IMR-90 (cell line): ENCODE measurements at regions not wholly inside any gene's neighbourhood (a gene's known extent, or its start where the extent isn't known, plus 50 kb on each side); places are given as distances from the start of the nearest gene placed in this dataset.
A peak's percentile ranks its signal among the peaks of the same experiment; 100 is the strongest.

ENCODE experiments used
- ATAC-seq: fragments of 200-7000 bp; cut with Tn5 transposase; 2 replicates; pipeline ENCODE4 v1.9.1; 2020; ENCODE audit warnings: low read depth, mild to moderate bottlenecking, moderate library complexity
- BruUV-seq: library from RNA; stranded (reverse); fragments of 400-500 nt; replicated peaks from 2 replicates; lab custom pipeline; 2021; lab: Mats Ljungman, UMichigan
- CTCF ChIA-PET: fragments of 300-600 bp; formaldehyde crosslinking; extraction: SDS; loops from one replicate; lab custom pipeline; 2021; ENCODE audit warnings: antibody characterized with exemption; lab: Yijun Ruan, JAX
- POLR2A ChIA-PET: fragments of 300-600 bp; sonication (Branson Sonifier 250); formaldehyde crosslinking; loops from one replicate; lab custom pipeline; 2022; ENCODE audit warnings: antibody characterized with exemption; ENCODE audit not compliant: unreplicated experiment; lab: Charles Lee
- DNase-seq: peaks from one replicate; pipeline ENCODE4 v3.0.0; 2013
- H2AFZ ChIP-seq: replicated peaks from 2 replicates; pipeline ENCODE3; 2013; ENCODE audit warnings: low read length, mild to moderate bottlenecking; ENCODE audit not compliant: poor library complexity
- H2AK5ac ChIP-seq: 2 replicates; pipeline ENCODE4 v1.6.1; 2013; ENCODE audit warnings: low read depth, low read length, inconsistent platforms
- H2AK9ac ChIP-seq: replicated peaks from 2 replicates; pipeline ENCODE3; 2013; ENCODE audit warnings: mild to moderate bottlenecking, low read depth, low read length, moderate library complexity; ENCODE audit not compliant: poor library complexity
- H2BK120ac ChIP-seq: 2 replicates; pipeline ENCODE4 v1.6.1; 2013; ENCODE audit warnings: low read depth, low read length, inconsistent platforms
- H2BK15ac ChIP-seq: 3 replicates; pipeline ENCODE4 v1.6.1; 2013; ENCODE audit warnings: low read depth, low read length, inconsistent platforms
- H2BK20ac ChIP-seq: 2 replicates; pipeline ENCODE4 v1.6.1; 2013; ENCODE audit warnings: low read depth, mild to moderate bottlenecking, inconsistent platforms, low read length, moderate library complexity
- H2BK5ac ChIP-seq: 2 replicates; pipeline ENCODE4 v1.6.1; 2013; ENCODE audit warnings: mild to moderate bottlenecking, low read depth, low read length, inconsistent platforms; ENCODE audit not compliant: poor library complexity, severe bottlenecking
- H3K14ac ChIP-seq: replicated peaks from 2 replicates; pipeline ENCODE4 v1.6.1; 2013; ENCODE audit warnings: low read depth, low read length, inconsistent platforms
- H3K18ac ChIP-seq: 2 replicates; pipeline ENCODE4 v1.6.1; 2013; ENCODE audit warnings: low read depth, low read length, control low read depth
- H3K23ac ChIP-seq: 2 replicates; pipeline ENCODE4 v1.6.1; 2013; ENCODE audit warnings: low read depth, low read length, inconsistent platforms
- H3K27ac ChIP-seq: 2 replicates; pipeline ENCODE4 v1.5.1; 2013; ENCODE audit warnings: mild to moderate bottlenecking, control low read depth, low read length; ENCODE audit not compliant: insufficient read depth
- H3K27me3 ChIP-seq: 2 replicates; pipeline ENCODE4 v1.6.1; 2013; ENCODE audit warnings: low read length; ENCODE audit not compliant: control insufficient read depth, insufficient read depth
- H3K36me3 ChIP-seq: 2 replicates; pipeline ENCODE4 v1.6.1; 2013; ENCODE audit warnings: low read length, mixed read lengths; ENCODE audit not compliant: control insufficient read depth, insufficient read depth
- H3K4ac ChIP-seq: 2 replicates; pipeline ENCODE4 v1.6.1; 2013; ENCODE audit warnings: low read depth, low read length, inconsistent platforms
- H3K4me1 ChIP-seq: 2 replicates; pipeline ENCODE4 v1.6.1; 2013; ENCODE audit warnings: low read length, mixed read lengths; ENCODE audit not compliant: control insufficient read depth, insufficient read depth
- H3K4me2 ChIP-seq: 2 replicates; pipeline ENCODE4 v1.6.1; 2013; ENCODE audit warnings: low read depth, mild to moderate bottlenecking, control low read depth, low read length, moderate library complexity
- H3K4me3 ChIP-seq: 2 replicates; pipeline ENCODE4 v1.5.1; 2013; ENCODE audit warnings: low read depth, mild to moderate bottlenecking, control low read depth, low read length, moderate library complexity; ENCODE audit not compliant: insufficient read depth
- H3K56ac ChIP-seq: 2 replicates; pipeline ENCODE4 v1.6.1; 2013; ENCODE audit warnings: low read length, inconsistent platforms; ENCODE audit not compliant: insufficient read depth; ENCODE audit errors: extremely low read depth
- H3K79me1 ChIP-seq, 2 experiments: 2 replicates each; pipeline ENCODE4 v1.6.1; 2013; ENCODE audit warnings: low read length in 2 of 2, inconsistent platforms in 1 of 2, low read depth in 1 of 2
- H3K9ac ChIP-seq: 2 replicates; pipeline ENCODE4 v1.6.1; 2013; ENCODE audit warnings: low read depth, low read length, control low read depth
- H3K9me1 ChIP-seq: 2 replicates; pipeline ENCODE4 v1.6.1; 2013; ENCODE audit warnings: low read length, inconsistent platforms; ENCODE audit not compliant: insufficient read depth
- H3K9me3 ChIP-seq: 2 replicates; pipeline ENCODE4 v1.6.1; 2013; ENCODE audit warnings: low read length; ENCODE audit not compliant: control insufficient read depth, insufficient read depth
- H4K20me1 ChIP-seq: 2 replicates; pipeline ENCODE4 v1.6.1; 2013; ENCODE audit warnings: low read length, inconsistent platforms; ENCODE audit not compliant: insufficient read depth
- H4K5ac ChIP-seq: 2 replicates; pipeline ENCODE4 v1.6.1; 2013; ENCODE audit warnings: mild to moderate bottlenecking, low read depth, low read length, control low read depth
- H4K8ac ChIP-seq, 2 experiments: 2 replicates each; pipeline ENCODE4 v1.6.1; 2013; ENCODE audit warnings: low read depth in 2 of 2, low read length in 2 of 2, control low read depth in 1 of 2, inconsistent platforms in 1 of 2
- H4K91ac ChIP-seq: 2 replicates; pipeline ENCODE4 v1.6.1; 2013; ENCODE audit warnings: low read depth, low read length, inconsistent platforms; ENCODE audit not compliant: insufficient read depth
- BHLHE40 ChIP-seq: fragments of 150-350 bp; IDR thresholded peaks from 2 replicates; pipeline ENCODE4 v1.6.1; 2016; ENCODE audit warnings: mild to moderate bottlenecking, low read depth, low read length
- CEBPB ChIP-seq: IDR thresholded peaks from 2 replicates; pipeline ENCODE4 v1.6.1; 2012; ENCODE audit warnings: low read depth, low read length, improper control_type of control experiment
- CHD1 ChIP-seq: IDR thresholded peaks from 2 replicates; pipeline ENCODE4 v1.6.1; 2012; ENCODE audit warnings: low read depth, low read length, improper control_type of control experiment
- FOS ChIP-seq: fragments of 150-350 bp; IDR thresholded peaks from 2 replicates; pipeline ENCODE4 v1.6.1; 2016; ENCODE audit warnings: low read depth, low read length
- MAFK ChIP-seq: IDR thresholded peaks from 2 replicates; pipeline ENCODE4 v1.6.1; 2012; ENCODE audit warnings: low read depth, low read length, improper control_type of control experiment
- MAZ ChIP-seq: IDR thresholded peaks from 2 replicates; pipeline ENCODE4 v1.6.1; 2012; ENCODE audit warnings: low read depth, mild to moderate bottlenecking, low read length, improper control_type of control experiment, moderate library complexity, borderline replicate concordance
- MXI1 ChIP-seq: IDR thresholded peaks from 2 replicates; pipeline ENCODE4 v1.6.1; 2012; ENCODE audit warnings: low read depth, mild to moderate bottlenecking, low read length, moderate library complexity, borderline replicate concordance
- NFE2L2 ChIP-seq: fragments of 150-350 bp; IDR thresholded peaks from 2 replicates; pipeline ENCODE4 v1.6.1; 2016; ENCODE audit warnings: low read depth, mild to moderate bottlenecking, low read length
- POLR2A ChIP-seq: IDR thresholded peaks from 2 replicates; pipeline ENCODE4 v1.6.1; 2012; ENCODE audit warnings: mild to moderate bottlenecking, low read depth, low read length
- RAD21 ChIP-seq: IDR thresholded peaks from 2 replicates; pipeline ENCODE4 v1.6.1; 2012; ENCODE audit warnings: low read length, improper control_type of control experiment
- RCOR1 ChIP-seq: IDR thresholded peaks from 2 replicates; pipeline ENCODE4 v1.6.1; 2012; ENCODE audit warnings: mild to moderate bottlenecking, low read length, improper control_type of control experiment; ENCODE audit not compliant: insufficient replicate concordance
- RFX5 ChIP-seq: IDR thresholded peaks from 2 replicates; pipeline ENCODE4 v1.8.0; 2012; ENCODE audit warnings: low read depth, mild to moderate bottlenecking, low read length, moderate library complexity
- SMC3 ChIP-seq: fragments of 150-350 bp; IDR thresholded peaks from 2 replicates; pipeline ENCODE4 v1.6.1; 2016; ENCODE audit warnings: low read depth, mild to moderate bottlenecking, antibody characterized with exemption, low read length, moderate library complexity
- WGBS, 2 experiments: methylation state at CpG; one replicate each; pipeline versions ENCODE4 v1.1.5 to v1.1.7; 2013; ENCODE audit warnings: missing lambda C conversion rate in 2 of 2; ENCODE audit not compliant: insufficient read length in 1 of 2; ENCODE audit errors: extremely low coverage in 2 of 2; 5-methylcytosine and 5-hydroxymethylcytosine counted together
- dilution Hi-C: fragments of 300-500 bp; cut with HindIII; formaldehyde crosslinking; loops from one replicate; pipeline ENCODE4 v1.14.3; 2018; ENCODE audit warnings: low sequenced_read_pairs; ENCODE audit not compliant: unreplicated experiment
- in situ Hi-C: fragments of 300-500 bp; cut with MboI; formaldehyde crosslinking; loops from 3 replicates; pipeline ENCODE4 v1.14.3; 2019; ENCODE audit warnings: low sequenced_read_pairs, inconsistent platforms, mixed read lengths
- intact Hi-C: fragments of 100-400 bp; cut with micrococcal nuclease; formaldehyde crosslinking; loops from 2 replicates; pipeline ENCODE4 v1.10.0; 2022
- TF ChIP-seq, protein P1 (sequence below): fragments of 150-350 bp; IDR thresholded peaks from 2 replicates; pipeline ENCODE4 v1.6.1; 2016; ENCODE audit warnings: low read depth, mild to moderate bottlenecking, low read length, moderate library complexity, borderline replicate concordance
- TF ChIP-seq, protein P2 (sequence below): conservative IDR thresholded peaks from 2 replicates; pipeline ENCODE4 v1.5.1; 2012; ENCODE audit warnings: mild to moderate bottlenecking, low read depth, low read length, improper control_type of control experiment
- TF ChIP-seq, protein P3 (sequence below): fragments of 150-350 bp; IDR thresholded peaks from 2 replicates; pipeline ENCODE4 v1.6.1; 2017; ENCODE audit warnings: mild to moderate bottlenecking, antibody characterized with exemption, low read length, low read depth

DNA sequence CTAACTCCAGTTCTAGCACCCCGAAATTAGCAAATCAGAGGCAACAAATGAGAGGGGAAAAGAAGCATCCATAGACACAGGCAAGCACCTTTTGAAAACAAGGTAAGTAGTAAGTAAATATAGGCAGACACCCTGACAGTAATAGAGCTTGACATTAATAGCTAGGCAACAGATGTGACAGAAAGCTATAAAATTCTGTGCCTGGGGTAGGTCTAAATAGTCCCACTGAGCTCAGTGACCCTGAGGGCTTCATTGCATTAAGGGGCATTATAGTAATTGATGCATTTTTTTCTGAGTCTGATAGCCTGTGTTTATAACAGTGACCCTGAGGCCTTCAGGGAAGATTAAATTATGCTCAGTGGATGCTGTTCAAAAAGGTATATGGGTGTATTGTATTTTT is 197.1 kb downstream of the HIPK3 start:
- DNase-seq = no peak
- Histone ChIP-seq H4K91ac (no peak overlapping the region), H3K27ac (no peak overlapping the region), H2BK15ac (no peak overlapping the region), H3K56ac (no peak overlapping the region), H3K4me2 (no peak overlapping the region), H3K9me1 (peaks cover 10% of the 10 kb centered on the region), H3K36me3 (no peaks in the 10 kb centered on the region), H3K23ac (no peak overlapping the region), H3K18ac (no peak overlapping the region; the same call in 1 of the 2 replicates), H2AFZ (no peak overlapping the region), H3K27me3 (no peaks in the 10 kb centered on the region), H3K14ac (0 out of 2 replicates have a peak overlapping the region, but pooled peaks have one; percentile 23), H3K4me1 (peaks cover 7% of the 10 kb centered on the region), H2BK5ac (no peak overlapping the region), H4K20me1 (no peaks in the 10 kb centered on the region), H3K9ac (no peak overlapping the region), H3K9me3 (no peaks in the 10 kb centered on the region), H4K8ac (no peak overlapping the region), H2BK20ac (no peak overlapping the region), H4K5ac (no peak overlapping the region), H3K4me3 (no peak overlapping the region), H3K79me1 (peaks cover 4 to 53% of the 10 kb centered on the region in 2 experiments; a peak in 3 of 4 replicates), H3K4ac (0 out of 2 replicates have a peak overlapping the region, but pooled peaks have one; percentile 27), H2AK5ac (no peak overlapping the region), H2AK9ac (no peak overlapping the region), H2BK120ac (no peak overlapping the region)
- POLR2A ChIA-PET = no interaction called here
- dilution Hi-C loops (no loop called here), in situ Hi-C loops (no loop called here), intact Hi-C loops (loop anchor here (5.0 kb wide), 2 partner anchors 78 to 238 kb away; no protein-coding TSS in a partner anchor)
- ATAC-seq = no peak
- no peak for TF ChIP-seq CHD1
- TF ChIP-seq BHLHE40 = no peak
- TF ChIP-seq, protein P1, sequence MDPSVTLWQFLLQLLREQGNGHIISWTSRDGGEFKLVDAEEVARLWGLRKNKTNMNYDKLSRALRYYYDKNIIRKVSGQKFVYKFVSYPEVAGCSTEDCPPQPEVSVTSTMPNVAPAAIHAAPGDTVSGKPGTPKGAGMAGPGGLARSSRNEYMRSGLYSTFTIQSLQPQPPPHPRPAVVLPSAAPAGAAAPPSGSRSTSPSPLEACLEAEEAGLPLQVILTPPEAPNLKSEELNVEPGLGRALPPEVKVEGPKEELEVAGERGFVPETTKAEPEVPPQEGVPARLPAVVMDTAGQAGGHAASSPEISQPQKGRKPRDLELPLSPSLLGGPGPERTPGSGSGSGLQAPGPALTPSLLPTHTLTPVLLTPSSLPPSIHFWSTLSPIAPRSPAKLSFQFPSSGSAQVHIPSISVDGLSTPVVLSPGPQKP = no peak
- TF ChIP-seq MAZ = no peak
- TF ChIP-seq MXI1 = no peak
- TF ChIP-seq RCOR1 = no peak
- TF ChIP-seq, protein P2, sequence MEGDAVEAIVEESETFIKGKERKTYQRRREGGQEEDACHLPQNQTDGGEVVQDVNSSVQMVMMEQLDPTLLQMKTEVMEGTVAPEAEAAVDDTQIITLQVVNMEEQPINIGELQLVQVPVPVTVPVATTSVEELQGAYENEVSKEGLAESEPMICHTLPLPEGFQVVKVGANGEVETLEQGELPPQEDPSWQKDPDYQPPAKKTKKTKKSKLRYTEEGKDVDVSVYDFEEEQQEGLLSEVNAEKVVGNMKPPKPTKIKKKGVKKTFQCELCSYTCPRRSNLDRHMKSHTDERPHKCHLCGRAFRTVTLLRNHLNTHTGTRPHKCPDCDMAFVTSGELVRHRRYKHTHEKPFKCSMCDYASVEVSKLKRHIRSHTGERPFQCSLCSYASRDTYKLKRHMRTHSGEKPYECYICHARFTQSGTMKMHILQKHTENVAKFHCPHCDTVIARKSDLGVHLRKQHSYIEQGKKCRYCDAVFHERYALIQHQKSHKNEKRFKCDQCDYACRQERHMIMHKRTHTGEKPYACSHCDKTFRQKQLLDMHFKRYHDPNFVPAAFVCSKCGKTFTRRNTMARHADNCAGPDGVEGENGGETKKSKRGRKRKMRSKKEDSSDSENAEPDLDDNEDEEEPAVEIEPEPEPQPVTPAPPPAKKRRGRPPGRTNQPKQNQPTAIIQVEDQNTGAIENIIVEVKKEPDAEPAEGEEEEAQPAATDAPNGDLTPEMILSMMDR = no peak
- no peak for TF ChIP-seq RAD21
- TF ChIP-seq NFE2L2 = no peak
- TF ChIP-seq SMC3 = no peak
- no peak for TF ChIP-seq CEBPB
- no peak for TF ChIP-seq MAFK
- TF ChIP-seq FOS = no peak
- TF ChIP-seq, protein P3, sequence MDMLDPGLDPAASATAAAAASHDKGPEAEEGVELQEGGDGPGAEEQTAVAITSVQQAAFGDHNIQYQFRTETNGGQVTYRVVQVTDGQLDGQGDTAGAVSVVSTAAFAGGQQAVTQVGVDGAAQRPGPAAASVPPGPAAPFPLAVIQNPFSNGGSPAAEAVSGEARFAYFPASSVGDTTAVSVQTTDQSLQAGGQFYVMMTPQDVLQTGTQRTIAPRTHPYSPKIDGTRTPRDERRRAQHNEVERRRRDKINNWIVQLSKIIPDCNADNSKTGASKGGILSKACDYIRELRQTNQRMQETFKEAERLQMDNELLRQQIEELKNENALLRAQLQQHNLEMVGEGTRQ = no peak
- TF ChIP-seq RFX5 = no peak
- TF ChIP-seq POLR2A = no peak
- BruUV-seq = no TSS peak
- CTCF ChIA-PET = no interaction called here
- 100% methylated on average over 1 of the region's 1 CpG; no CpG with 5 or more reads in 1 of the 2 experiments for WGBS, 2 experiments
